GM19324 (cell line): ENCODE measurements at regions not wholly inside any gene's neighbourhood (a gene's known extent, or its start where the extent isn't known, plus 50 kb on each side); places are given as distances from the start of the nearest gene placed in this dataset.
"Not testable (repeated sequence)": the region's sequence is repeated elsewhere in the genome, so short reads cannot be mapped to it uniquely, and the experiment has no call there.

ENCODE experiments used
- ATAC-seq: cut with Tn5 transposase; IDR thresholded peaks from one replicate; pipeline ENCODE4 v1.9.1; 2021; ENCODE audit warnings: mild to moderate bottlenecking, moderate library complexity; ENCODE audit not compliant: unreplicated experiment, low FRiP score

DNA sequence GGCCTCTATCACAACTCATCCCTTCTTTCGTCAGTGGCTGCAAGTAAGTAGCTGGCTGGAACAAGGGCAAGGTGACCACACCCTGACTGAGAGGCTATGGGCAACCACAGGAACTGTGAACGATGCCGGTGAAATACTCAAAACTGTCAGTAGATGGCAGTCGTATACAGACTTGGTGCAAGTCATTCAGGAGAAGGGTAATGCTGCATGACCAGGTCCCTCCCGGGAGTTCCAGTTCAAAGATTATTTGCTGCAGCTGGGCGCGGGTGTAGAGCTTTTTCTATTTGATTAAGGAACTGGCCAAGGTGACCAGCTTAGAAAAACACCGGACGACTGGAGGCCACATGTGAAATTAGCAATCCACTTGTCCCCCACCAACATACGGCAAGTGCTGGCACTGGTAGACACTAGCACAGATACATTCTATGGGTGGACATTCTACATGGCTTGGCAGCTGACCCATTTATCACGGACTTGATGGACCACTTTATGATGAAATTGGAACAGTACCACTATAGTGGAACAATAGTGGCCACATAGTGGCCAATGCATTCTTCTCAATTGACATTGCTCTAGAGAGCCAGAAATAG is 726.6 kb downstream of the TRAM1L1 start:
- ATAC-seq, result peak; percentile 92

DNA sequence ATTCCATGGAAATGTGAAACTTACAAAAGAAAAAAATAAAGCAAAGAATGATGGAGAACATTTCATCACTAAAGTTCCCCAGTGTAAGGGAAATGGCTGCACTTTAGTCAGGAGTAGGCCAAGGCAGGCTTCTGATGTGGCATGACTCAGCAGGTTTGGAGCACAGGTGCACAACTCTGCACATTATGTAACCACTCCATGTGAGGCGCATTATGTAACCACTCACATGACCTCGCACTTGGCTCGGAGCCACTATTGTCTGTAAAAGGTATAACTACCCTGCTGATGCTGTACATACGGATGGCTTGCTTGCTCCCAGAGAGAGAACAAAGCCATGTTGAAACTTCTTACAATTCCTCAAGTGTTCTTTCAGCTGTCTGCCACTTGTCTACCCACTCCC is 727.6 kb downstream of the TRAM1L1 start:
- ATAC-seq, result no peak

DNA sequence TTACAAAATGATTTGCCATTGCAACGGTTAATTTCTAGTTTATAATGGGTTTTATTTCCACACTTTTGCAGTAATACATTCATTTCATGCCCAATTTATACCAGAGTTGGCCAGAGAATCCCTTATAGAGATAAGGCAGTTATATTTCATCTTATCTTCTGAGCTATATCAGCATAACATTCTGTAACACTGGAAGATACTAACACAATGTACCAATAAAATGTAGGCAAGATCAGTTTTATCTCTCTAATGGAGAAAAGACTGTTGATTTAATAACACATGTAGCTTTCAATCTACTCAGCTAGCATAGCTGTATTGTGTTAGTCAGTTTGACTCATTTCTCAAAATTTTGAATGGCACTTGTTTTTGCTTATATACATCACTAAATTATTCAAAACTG is 738.6 kb downstream of the TRAM1L1 start:
- no peak for ATAC-seq

GRCh38 chr4:116343809-116344208 is 741.6 kb downstream of the TRAM1L1 start:
- no peak for ATAC-seq

GRCh38 chr4:116342143-116342542 is 743.2 kb downstream of the TRAM1L1 start:
- ATAC-seq, result no peak

GRCh38 chr4:116332508-116332907 is 752.9 kb downstream of the TRAM1L1 start:
- ATAC-seq, result no peak

DNA sequence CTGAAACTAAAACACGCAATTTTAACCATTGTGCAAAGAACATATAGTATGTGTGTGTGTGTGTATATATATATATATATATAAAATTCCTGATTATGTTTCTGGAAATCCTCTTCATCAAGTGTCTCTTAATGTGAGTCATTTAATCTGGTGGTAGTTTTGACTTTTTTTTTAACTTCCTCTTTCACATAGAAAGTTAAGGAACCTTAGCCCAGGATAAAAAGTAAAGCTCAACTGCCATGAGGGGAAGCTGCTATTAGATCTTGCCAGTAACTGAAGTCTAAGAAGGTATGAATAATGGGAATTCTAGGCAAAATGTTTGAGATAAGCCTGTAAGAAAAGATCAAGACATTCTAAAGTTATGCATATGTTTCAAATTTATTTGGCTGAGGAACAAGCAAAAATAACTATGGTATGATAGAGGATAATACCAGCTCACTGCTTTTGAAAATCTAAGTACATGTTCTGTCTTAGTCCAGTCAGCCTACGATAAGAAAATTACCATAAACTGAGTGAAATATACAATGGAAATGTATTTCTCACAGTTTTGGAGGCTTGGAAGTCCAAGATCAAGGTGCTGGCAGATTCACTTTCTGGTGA is 757.0 kb downstream of the TRAM1L1 start:
- ATAC-seq, result no peak

- no peak for ATAC-seq
These were observed 761.8 kb downstream of the TRAM1L1 start for GRCh38 chr4:116323606-116324005.

DNA sequence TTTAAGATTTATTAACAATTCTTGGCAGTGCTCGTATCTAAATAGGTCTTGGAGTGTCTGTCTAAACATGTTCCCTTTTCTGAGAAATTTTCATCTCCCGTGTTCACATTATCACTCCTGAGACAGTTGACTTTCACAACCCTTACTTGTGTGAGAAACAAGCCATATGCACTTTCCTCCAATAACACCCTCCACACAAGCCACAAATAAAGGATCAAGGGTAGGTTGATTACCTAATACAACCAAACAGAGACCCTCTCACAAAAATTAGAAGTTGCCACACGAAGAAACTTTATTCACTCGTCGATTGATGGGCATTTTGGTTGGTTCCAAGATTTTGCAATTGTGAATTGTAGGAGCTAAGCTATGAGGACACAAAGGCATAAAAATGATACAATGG is 763.9 kb downstream of the TRAM1L1 start:
- ATAC-seq, result no peak

DNA sequence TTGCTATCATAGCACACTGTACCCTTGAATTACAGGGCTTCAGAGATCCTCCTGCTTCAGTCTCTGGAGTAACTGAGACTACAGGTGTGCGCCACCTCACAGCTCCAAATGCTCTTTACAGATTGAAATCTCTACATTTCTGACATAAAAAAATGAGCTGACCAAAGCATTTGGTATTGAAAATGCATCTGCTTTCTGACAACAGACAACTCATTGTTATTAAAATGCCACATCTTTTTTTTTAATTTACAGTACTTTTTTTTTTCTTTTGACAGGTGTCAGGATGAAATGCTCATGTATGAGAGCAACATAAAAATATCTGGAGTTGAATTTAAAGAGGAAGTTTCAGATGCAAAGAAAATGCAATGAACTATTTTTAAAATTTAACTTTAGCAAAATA is 764.5 kb downstream of the TRAM1L1 start:
- no peak for ATAC-seq

- no peak for ATAC-seq
These were observed 781.6 kb downstream of the TRAM1L1 start for GRCh38 chr4:116303736-116304188.

- ATAC-seq, result no peak
These were observed 782.2 kb downstream of the TRAM1L1 start for GRCh38 chr4:116302990-116303735.

- ATAC-seq, result no peak
These were observed 810.4 kb downstream of the TRAM1L1 start for GRCh38 chr4:116275006-116275405.

- no peak for ATAC-seq
These were observed 813.0 kb downstream of the TRAM1L1 start for GRCh38 chr4:116272336-116272735.

- not testable (repeated sequence) for ATAC-seq
These were observed 824.4 kb downstream of the TRAM1L1 start for GRCh38 chr4:116260931-116261330.

DNA sequence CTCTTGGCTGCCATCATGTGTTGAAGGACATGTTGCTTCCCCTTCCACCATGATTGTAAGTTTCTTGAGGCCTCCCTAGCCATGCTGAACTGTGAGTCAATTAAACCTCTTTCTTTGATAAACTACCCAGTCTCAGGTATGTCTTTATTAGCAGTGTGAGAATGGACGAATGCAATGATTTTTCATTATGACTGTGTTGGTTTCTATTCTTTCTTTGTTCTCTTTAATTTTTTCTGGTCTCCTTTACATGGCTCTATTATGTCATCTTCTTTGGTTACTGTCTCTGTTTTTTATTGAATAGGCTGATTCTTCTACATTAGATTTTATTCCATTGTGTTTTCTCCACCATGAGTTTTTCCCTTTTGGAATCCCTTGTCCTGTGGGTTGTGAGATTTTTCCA is 840.6 kb downstream of the TRAM1L1 start:
- no peak for ATAC-seq

GRCh38 chr4:116243431-116243830 is 841.9 kb downstream of the TRAM1L1 start:
- ATAC-seq, result no peak

DNA sequence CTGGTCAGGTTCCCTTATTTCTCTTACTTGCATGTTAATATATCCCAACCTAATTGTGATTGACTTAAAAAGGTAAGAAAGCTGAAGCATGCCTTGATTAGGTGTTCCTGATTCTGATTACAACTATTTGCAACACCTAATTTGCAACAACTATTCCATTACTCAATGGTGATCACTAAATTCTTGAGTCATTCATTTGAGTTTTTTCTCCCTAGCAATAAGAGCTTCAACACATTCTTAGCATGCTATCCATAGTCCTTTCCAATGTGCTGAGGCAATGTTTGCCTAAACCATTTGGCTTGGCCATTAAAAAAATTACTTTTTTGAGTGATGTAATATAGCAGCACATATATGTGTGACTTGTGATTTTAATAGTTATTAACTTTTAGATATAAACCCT is 851.4 kb downstream of the TRAM1L1 start:
- ATAC-seq, result no peak

DNA sequence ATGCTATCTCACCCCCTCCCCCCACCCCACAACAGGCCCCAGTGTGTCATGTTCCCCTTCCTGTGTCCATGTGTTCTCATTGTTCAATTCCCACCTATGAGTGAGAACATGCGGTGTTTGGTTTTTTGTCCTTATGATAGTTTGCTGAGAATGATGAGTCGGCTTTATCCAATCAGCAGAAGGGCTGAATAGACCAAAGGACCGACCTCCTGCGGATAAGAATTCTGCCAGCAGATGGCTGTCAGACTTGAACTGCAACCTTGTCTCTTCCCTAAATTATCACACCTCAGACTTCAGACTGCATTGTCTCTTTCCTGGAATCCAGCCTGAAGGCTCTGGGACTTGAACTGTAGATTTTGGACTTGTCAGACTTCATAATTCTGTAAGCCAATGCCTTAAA is 853.4 kb downstream of the TRAM1L1 start:
- not testable (repeated sequence) for ATAC-seq

DNA sequence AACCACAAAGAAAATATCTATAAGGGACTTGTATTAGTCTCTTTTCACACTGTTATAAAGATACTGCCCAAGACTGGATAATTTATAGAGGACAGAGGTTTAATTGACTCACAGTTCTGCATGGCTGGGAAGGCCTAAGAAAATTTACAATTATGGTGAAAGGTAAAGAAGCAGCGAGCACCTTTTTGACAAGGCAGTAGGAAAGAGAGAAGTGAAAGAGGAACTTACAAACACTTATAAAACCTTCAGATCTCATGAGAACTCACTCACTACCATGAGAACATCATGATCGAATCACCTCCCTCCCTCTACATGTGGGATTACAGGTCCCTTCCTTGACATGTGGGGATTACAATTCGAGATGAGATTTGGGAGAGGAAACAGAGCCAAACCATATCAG is 856.0 kb downstream of the TRAM1L1 start:
- no peak for ATAC-seq

DNA sequence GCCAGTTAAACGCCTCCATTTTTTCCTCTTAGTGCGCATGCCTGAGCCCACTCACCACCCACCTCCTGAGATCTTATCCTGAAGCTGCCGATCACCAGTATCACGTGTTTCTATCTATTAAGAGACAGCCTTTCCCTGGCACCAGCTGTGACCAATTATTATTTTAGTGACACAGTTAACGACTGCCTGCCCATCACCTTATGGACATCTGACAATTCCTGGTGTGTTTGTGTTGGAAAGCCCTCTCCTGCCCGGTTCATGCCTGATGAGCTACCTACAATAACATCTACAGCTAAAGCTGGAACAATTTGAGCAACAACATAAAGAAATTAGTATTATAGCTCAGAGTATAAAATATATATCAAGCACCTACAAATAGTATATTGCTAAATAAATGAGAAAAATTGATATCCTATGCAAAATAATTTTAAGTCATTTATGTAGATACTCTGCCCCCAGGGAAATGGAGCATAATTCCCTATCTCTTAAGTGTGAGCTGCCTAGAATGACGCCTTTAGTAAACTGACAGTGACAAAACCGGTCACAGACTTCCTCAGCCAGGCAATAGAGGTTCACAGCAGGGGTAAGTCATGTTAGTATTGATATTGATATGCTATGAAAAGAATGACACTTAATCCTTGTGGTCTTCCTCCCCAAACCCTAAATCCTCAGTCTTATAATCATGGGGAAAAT is 862.2 kb downstream of the TRAM1L1 start:
- ATAC-seq, result no peak
